ENCODE measurements at regions not wholly inside any gene's neighbourhood (a gene's known extent, or its start where the extent isn't known, plus 50 kb on each side); places are given as distances from the start of the nearest gene placed in this dataset.

GRCh38 chr10:3968727-3969126 lies 183.7 kb upstream of the KLF6 start:
- no peak overlapping the region for H3K27ac ChIP-seq
- no peaks in the 10 kb centered on the region for H3K36me3 ChIP-seq
- no peak for TF ChIP-seq POLR2A (IDR thresholded peaks at IDR 0.05)
- no peak for TF ChIP-seq CTCF (IDR thresholded peaks at IDR 0.05)
- no peaks in the 10 kb centered on the region for H3K27me3 ChIP-seq
- DNase-seq (ENCODE audit: low spot score in 2 of 2), result no peak
- WGBS, result 91% methylated on average over 6 of the region's 6 CpGs
- H3K4me1 ChIP-seq, result peaks cover 17% of the 10 kb centered on the region
- H3K9me3 ChIP-seq, result no peaks in the 10 kb centered on the region
- H3K4me3 ChIP-seq, result no peak overlapping the region

GRCh38 chr10:3964516-3964915 lies 179.5 kb upstream of the KLF6 start:
- Histone ChIP-seq H3K9me3 (no peaks in the 10 kb centered on the region), H3K27me3 (no peaks in the 10 kb centered on the region), H3K4me1 (no peaks in the 10 kb centered on the region), H3K4me3 (no peak overlapping the region), H3K36me3 (no peaks in the 10 kb centered on the region), H3K27ac (no peak overlapping the region)
- WGBS, result 90% methylated on average over 3 of the region's 3 CpGs
- no peak for TF ChIP-seq POLR2AphosphoS5 (IDR thresholded peaks at IDR 0.05)
- no peak for TF ChIP-seq CTCF (IDR thresholded peaks at IDR 0.05)
- no peak for TF ChIP-seq EP300 (IDR thresholded peaks at IDR 0.05)
- TF ChIP-seq POLR2A (IDR thresholded peaks at IDR 0.05), result no peak
- no peak for DNase-seq (ENCODE audit: low spot score in 2 of 2)

DNA sequence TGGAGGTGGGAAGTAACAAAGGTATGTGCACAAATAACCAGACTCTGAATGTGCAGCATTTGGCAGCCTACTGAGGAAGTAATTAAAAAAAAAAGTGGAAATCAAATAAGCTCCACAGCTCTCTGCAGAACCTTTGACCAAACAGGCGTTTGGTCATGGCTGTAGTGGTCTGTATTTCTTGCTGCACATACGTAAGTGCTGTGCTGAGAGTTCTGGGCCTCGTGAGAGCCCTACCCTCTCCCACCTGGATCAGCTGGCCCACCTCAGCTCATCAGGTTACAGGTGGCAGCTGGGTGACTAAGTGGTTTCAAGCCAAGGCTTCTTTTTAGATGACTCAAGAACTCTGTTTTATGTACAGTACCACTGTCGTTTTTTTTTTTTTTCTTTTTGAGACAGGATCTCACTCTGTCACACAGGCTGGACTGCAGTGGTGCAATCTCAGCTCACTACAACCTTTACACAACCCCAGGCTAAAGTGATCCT lies 178.2 kb upstream of the KLF6 start:
- no peaks in the 10 kb centered on the region for H3K36me3 ChIP-seq
- no peak for TF ChIP-seq POLR2AphosphoS5 (IDR thresholded peaks at IDR 0.05)
- TF ChIP-seq EP300 (IDR thresholded peaks at IDR 0.05), result no peak
- TF ChIP-seq POLR2A (IDR thresholded peaks at IDR 0.05), result no peak
- no peak for TF ChIP-seq CTCF (IDR thresholded peaks at IDR 0.05)

GRCh38 chr10:3961082-3961481 lies 176.1 kb upstream of the KLF6 start:
- WGBS, result 82% methylated on average over 4 of the region's 4 CpGs
- no peaks in the 10 kb centered on the region for H3K4me1 ChIP-seq
- no peaks in the 10 kb centered on the region for H3K36me3 ChIP-seq
- no peak for DNase-seq (ENCODE audit: low spot score in 2 of 2)
- no peaks in the 10 kb centered on the region for H3K9me3 ChIP-seq
- H3K27me3 ChIP-seq, result no peaks in the 10 kb centered on the region
- H3K4me3 ChIP-seq, result no peak overlapping the region
- H3K27ac ChIP-seq, result no peak overlapping the region
- TF ChIP-seq POLR2A (IDR thresholded peaks at IDR 0.05) (no peak), POLR2AphosphoS5 (IDR thresholded peaks at IDR 0.05) (no peak), EP300 (IDR thresholded peaks at IDR 0.05) (no peak), CTCF (IDR thresholded peaks at IDR 0.05) (no peak)

More for the DNA sequence above, 178.2 kb upstream of the KLF6 start:
- Histone ChIP-seq H3K4me1 (no peaks in the 10 kb centered on the region), H3K27ac (no peak overlapping the region), H3K9me3 (no peaks in the 10 kb centered on the region), H3K4me3 (no peak overlapping the region), H3K27me3 (no peaks in the 10 kb centered on the region)
- 61% methylated on average over 4 of the region's 4 CpGs for WGBS
- no peak for DNase-seq (ENCODE audit: low spot score in 2 of 2)

DNA sequence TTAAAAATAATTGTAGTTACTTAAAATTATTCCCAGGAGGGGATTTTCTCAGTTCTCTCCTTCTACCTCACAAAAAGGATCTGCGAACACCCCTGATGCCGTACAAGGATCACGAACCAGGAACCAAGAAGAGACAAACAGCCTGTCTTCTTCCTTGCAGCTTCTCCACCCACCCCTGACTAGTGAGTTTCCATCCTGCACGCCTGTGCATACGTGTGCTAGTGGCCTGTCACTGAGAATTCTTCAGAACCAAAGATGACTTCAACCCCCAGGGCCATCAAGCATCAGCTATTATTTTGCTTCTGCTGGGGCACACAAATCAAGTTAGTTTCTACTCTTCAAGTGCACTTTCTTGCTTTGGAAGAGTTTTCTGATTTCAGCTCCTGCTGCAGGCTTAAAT lies 175.5 kb upstream of the KLF6 start:
- no peaks in the 10 kb centered on the region for H3K27me3 ChIP-seq
- no peaks in the 10 kb centered on the region for H3K9me3 ChIP-seq
- TF ChIP-seq POLR2AphosphoS5 (IDR thresholded peaks at IDR 0.05) (no peak), POLR2A (IDR thresholded peaks at IDR 0.05) (no peak), EP300 (IDR thresholded peaks at IDR 0.05) (no peak), CTCF (IDR thresholded peaks at IDR 0.05) (no peak)
- H3K4me3 ChIP-seq, result no peak overlapping the region
- DNase-seq (ENCODE audit: low spot score in 2 of 2), result no peak
- WGBS, result 86% methylated on average over 5 of the region's 5 CpGs
- no peak overlapping the region for H3K27ac ChIP-seq
- no peaks in the 10 kb centered on the region for H3K4me1 ChIP-seq
- no peaks in the 10 kb centered on the region for H3K36me3 ChIP-seq
